GM10266 (cell line): ENCODE measurements at regions not wholly inside any gene's neighbourhood (a gene's known extent, or its start where the extent isn't known, plus 50 kb on each side); places are given as distances from the start of the nearest gene placed in this dataset.

Experiments
- DNase-seq: peaks from one replicate; pipeline ENCODE4 v3.0.0; 2012; ENCODE audit errors: extremely low spot score
- TF ChIP-seq, protein P1 (sequence below): IDR thresholded peaks from 2 replicates; pipeline ENCODE4 v1.5.1; 2012; ENCODE audit warnings: mild to moderate bottlenecking, low read depth; ENCODE audit not compliant: control insufficient read depth, insufficient read depth; ENCODE audit errors: missing control alignments

DNA sequence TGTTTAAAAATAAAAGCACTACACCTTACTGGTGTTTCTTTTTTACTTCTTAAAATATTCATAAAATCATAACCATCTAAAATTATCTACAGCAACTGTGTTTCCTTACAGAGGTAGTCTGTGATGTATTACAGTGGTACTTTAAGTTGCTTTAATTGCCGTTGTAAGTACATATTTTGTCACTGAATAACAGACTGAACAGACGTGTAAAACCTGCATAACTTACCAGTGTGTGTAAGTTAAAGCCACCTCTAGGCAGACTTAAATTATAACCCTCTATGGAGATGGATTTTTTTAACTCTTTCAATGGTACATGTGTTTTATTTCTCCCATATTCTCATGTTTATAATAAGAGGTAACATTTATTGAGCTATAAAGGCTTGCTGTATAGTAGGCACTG is 166.8 kb downstream of the NR4A2 start:
- DNase-seq = no peak
- TF ChIP-seq, protein P1, sequence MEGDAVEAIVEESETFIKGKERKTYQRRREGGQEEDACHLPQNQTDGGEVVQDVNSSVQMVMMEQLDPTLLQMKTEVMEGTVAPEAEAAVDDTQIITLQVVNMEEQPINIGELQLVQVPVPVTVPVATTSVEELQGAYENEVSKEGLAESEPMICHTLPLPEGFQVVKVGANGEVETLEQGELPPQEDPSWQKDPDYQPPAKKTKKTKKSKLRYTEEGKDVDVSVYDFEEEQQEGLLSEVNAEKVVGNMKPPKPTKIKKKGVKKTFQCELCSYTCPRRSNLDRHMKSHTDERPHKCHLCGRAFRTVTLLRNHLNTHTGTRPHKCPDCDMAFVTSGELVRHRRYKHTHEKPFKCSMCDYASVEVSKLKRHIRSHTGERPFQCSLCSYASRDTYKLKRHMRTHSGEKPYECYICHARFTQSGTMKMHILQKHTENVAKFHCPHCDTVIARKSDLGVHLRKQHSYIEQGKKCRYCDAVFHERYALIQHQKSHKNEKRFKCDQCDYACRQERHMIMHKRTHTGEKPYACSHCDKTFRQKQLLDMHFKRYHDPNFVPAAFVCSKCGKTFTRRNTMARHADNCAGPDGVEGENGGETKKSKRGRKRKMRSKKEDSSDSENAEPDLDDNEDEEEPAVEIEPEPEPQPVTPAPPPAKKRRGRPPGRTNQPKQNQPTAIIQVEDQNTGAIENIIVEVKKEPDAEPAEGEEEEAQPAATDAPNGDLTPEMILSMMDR = no peak

DNA sequence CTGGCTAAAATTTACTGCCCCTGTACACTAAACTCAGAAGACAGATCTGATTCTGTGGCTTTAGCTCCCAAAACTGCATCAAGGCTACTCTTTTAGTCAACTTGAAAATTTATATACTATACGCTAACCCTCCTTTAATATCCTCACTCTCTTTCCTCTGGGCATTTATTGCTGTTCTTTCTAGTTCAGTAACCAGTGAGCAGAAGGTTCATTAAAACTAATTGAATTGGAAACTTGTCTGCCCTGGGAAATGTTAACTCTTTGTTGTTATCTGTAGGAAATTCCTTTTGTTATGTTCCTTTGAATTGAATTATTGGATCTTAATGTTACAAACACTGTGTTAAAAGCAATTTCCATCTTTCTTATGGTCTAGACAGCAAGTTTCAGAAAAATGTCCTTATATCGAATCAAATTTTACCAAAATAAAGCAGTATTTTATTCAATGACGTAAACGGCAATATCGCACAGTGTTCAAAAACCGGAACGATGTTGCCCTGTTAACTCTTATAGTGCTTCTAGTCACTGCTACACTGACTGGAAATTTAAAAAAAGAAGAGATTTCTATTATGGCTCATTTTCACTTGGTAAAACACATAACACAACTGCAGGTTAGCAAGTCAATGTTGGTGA is 168.3 kb downstream of the NR4A2 start:
- no peak for DNase-seq
- TF ChIP-seq, protein P1 = no peak

DNA sequence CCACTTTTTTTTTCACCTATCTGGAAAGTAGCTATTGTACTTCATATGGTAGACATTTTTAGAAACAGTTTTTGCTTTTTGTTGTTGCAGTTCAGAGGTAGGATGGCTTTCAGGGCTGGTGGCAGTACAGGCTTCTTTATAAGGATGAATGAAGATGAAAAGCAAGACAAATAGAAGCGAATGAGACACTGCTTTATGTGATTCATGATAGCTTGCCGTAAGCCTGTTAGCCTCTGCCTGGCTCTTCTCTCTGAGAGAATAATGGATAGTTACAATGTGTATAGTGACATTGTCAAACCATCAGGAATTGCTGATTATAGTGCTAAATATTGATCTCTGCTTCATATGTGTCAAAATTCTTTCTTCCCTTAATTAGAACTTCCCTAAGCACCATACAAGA is 173.7 kb downstream of the NR4A2 start:
- no peak for DNase-seq
- TF ChIP-seq, protein P1 = no peak

DNA sequence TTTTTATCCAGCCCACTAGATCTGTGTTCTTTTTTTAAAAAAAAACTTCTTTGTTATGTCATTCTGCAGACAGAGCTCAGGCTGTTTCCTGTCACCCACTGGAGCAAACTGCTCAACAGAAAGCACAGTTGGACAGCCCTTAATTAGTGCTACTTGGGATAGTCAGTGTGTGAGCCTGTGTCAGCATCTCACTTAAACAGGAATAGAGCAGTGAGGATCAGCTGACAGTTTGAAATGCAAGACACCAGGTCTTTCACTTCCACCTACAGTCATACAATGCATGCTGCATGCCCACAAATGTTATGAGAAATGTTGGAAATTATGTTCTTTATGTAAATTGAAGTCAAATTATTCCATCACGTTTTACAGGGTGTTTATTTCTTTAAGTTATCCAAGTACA is 174.9 kb downstream of the NR4A2 start:
- TF ChIP-seq, protein P1 = no peak
- no peak for DNase-seq

DNA sequence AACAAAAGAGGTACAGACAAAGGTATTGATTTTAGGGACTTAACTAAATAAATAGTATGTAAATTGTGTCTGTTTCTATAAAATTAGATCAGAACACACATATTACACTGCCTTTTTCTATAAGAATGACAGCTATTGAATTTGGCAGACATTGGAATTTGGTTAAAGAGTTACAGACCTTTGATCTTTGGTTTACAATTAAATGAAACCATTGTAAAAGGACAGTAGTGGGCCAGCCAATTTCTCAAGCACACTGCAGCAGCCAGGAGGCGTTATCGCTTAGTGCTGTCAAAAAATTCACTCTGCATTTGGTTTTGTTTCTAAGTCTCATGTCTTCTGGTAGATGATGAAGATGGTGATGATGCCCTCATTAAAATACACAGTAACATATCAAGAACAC is 175.9 kb downstream of the NR4A2 start:
- no peak for DNase-seq
- TF ChIP-seq, protein P1 = no peak

DNA sequence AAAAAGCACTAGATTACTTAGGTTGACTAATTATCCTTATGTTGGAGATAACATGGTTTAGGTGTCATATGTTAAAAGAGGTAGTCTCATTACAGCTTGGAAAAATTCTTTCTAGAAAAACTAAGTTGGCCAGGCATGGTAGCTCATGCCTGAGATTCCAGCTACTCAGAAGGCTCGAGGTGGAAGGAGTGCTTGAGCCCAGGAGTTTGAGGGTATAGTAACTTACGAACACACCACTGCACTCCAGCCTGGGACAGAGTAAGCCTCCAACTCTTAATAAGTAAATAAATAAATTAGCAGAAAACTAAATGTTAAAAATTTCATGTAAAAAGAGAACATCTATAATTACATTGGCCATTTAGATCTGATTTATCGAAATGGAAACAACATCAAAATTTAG is 177.2 kb downstream of the NR4A2 start:
- TF ChIP-seq, protein P1 = no peak
- DNase-seq = no peak

DNA sequence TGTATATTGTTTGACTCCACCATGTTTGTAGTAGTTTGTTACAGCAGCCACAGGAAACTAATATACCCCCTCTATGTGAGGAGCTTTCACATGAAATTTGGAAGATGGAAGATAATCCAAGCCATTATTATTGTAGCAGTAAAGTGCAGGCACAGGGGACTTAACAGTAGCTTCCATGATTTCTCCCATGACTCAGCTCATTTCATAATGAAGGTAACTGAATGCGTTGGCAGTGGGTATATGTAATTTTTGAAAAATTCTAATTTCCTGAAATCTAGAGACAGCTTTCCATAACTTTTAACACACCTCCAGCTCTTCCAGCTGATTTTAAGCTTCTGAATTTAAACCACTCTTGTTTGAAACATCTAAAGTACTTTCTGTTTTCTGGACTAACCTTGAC is 181.2 kb downstream of the NR4A2 start:
- DNase-seq = no peak
- TF ChIP-seq, protein P1 = no peak
